Astrocyte (in vitro differentiated cells and primary cell): ENCODE measurements at regions not wholly inside any gene's neighbourhood (a gene's known extent, or its start where the extent isn't known, plus 50 kb on each side); places are given as distances from the start of the nearest gene placed in this dataset.

Experiments used
- DNase-seq: peaks from one replicate; pipeline ENCODE4 v3.0.0-alpha.2; 2010; ENCODE audit warnings: low read depth
- FAIRE-seq: peaks from 2 replicates; lab custom pipeline; 2011; peaks lifted over from hg19 to GRCh38; lab: Jason Lieb, UNC
- H2AFZ ChIP-seq: 2 replicates; pipeline ENCODE4 v1.6.0; 2012; ENCODE audit warnings: low read depth, low read length, inconsistent platforms
- H3K27ac ChIP-seq: 2 replicates; pipeline ENCODE4 v1.5.1; 2011; ENCODE audit warnings: low read depth, low read length, inconsistent platforms
- H3K27me3 ChIP-seq: 2 replicates; pipeline ENCODE4 v1.6.0; 2011; ENCODE audit warnings: low read length, inconsistent platforms; ENCODE audit not compliant: insufficient read depth
- H3K36me3 ChIP-seq: 2 replicates; pipeline ENCODE4 v1.5.1; 2011; ENCODE audit warnings: low read length, inconsistent platforms; ENCODE audit not compliant: insufficient read depth
- H3K4me1 ChIP-seq: 2 replicates; pipeline ENCODE4 v1.5.1; 2011; ENCODE audit warnings: low read length, inconsistent platforms; ENCODE audit not compliant: insufficient read depth
- H3K4me2 ChIP-seq: 2 replicates; pipeline ENCODE4 v1.6.0; 2012; ENCODE audit warnings: low read length, inconsistent platforms
- H3K4me3 ChIP-seq: 2 replicates; pipeline ENCODE4 v1.5.1; 2011; ENCODE audit warnings: low read depth, mild to moderate bottlenecking, low read length, inconsistent platforms; ENCODE audit not compliant: insufficient read depth
- H3K79me2 ChIP-seq: 2 replicates; pipeline ENCODE4 v1.6.0; 2012; ENCODE audit warnings: mild to moderate bottlenecking, low read length, inconsistent platforms; ENCODE audit not compliant: insufficient read depth
- H3K9ac ChIP-seq: 2 replicates; pipeline ENCODE4 v1.6.0; 2012; ENCODE audit warnings: mild to moderate bottlenecking, low read length, inconsistent platforms
- H3K9me3 ChIP-seq: 2 replicates; pipeline ENCODE4 v1.5.1; 2012; ENCODE audit warnings: low read depth, mild to moderate bottlenecking, low read length, inconsistent platforms; ENCODE audit not compliant: insufficient read depth
- H4K20me1 ChIP-seq: 2 replicates; pipeline ENCODE4 v1.6.0; 2012; ENCODE audit warnings: low read length, inconsistent platforms; ENCODE audit not compliant: insufficient read depth
- H3K27ac Mint-ChIP-seq: one replicate; pipeline ENCODE4 v1.8.0; 2021; ENCODE audit warnings: mild to moderate bottlenecking, mixed read lengths; ENCODE audit not compliant: unreplicated experiment
- H3K27me3 Mint-ChIP-seq: one replicate; pipeline ENCODE4 v1.8.0; 2021; ENCODE audit warnings: low read depth, mixed read lengths; ENCODE audit not compliant: unreplicated experiment
- H3K36me3 Mint-ChIP-seq: one replicate; pipeline ENCODE4 v1.8.0; 2021; ENCODE audit warnings: low read depth, mixed read lengths; ENCODE audit not compliant: unreplicated experiment
- H3K4me1 Mint-ChIP-seq: one replicate; pipeline ENCODE4 v1.8.0; 2021; ENCODE audit warnings: low read depth, mixed read lengths; ENCODE audit not compliant: unreplicated experiment
- H3K4me3 Mint-ChIP-seq: one replicate; pipeline ENCODE4 v1.8.0; 2021; ENCODE audit warnings: mild to moderate bottlenecking, moderate library complexity, mixed read lengths; ENCODE audit not compliant: unreplicated experiment
- H3K9me3 Mint-ChIP-seq: one replicate; pipeline ENCODE4 v1.8.0; 2021; ENCODE audit warnings: mild to moderate bottlenecking, mixed read lengths; ENCODE audit not compliant: unreplicated experiment
- CTCF ChIP-seq: IDR thresholded peaks from 2 replicates; pipeline ENCODE4 v1.5.1; 2011; ENCODE audit warnings: low read depth, mild to moderate bottlenecking, inconsistent platforms, low read length, moderate library complexity; ENCODE audit not compliant: insufficient read depth
- EZH2 ChIP-seq: IDR thresholded peaks from 2 replicates; pipeline ENCODE4 v1.6.1; 2012; ENCODE audit warnings: mild to moderate bottlenecking, low read length, inconsistent platforms; ENCODE audit not compliant: insufficient read depth

GRCh38 chr2:238644095-238645081 lies 203.5 kb upstream of the TWIST2 start:
- Histone ChIP-seq H3K4me1 (peaks cover 9% of the 10 kb centered on the region), H3K27ac (peak overlapping the region; percentile 39), H2AFZ (peak overlapping the region; percentile 1), H3K4me3 (no peak overlapping the region), H3K79me2 (no peaks in the 10 kb centered on the region), H4K20me1 (no peaks in the 10 kb centered on the region), H3K4me2 (peak overlapping the region; percentile 51), H3K27me3 (no peaks in the 10 kb centered on the region), H3K9ac (peak overlapping the region; percentile 6), H3K36me3 (no peaks in the 10 kb centered on the region), H3K9me3 (no peaks in the 10 kb centered on the region)
- FAIRE-seq (peak; percentile 52), DNase-seq (peak; percentile 82)
- TF ChIP-seq CTCF (no peak), EZH2 (no peak)
- Mint-ChIP-seq H3K4me3 (no peak overlapping the region), H3K4me1 (peaks cover 11% of the 10 kb centered on the region), H3K36me3 (no peaks in the 10 kb centered on the region), H3K27ac (peak overlapping the region; percentile 18), H3K27me3 (no peaks in the 10 kb centered on the region), H3K9me3 (no peaks in the 10 kb centered on the region)

- no peak overlapping the region for H3K27ac Mint-ChIP-seq
- no peaks in the 10 kb centered on the region for H3K27me3 Mint-ChIP-seq
- Histone ChIP-seq H3K27ac (peak overlapping the region; percentile 27), H3K27me3 (no peaks in the 10 kb centered on the region), H3K9me3 (no peaks in the 10 kb centered on the region), H2AFZ (no peak overlapping the region), H3K79me2 (no peaks in the 10 kb centered on the region), H3K4me1 (peaks cover 9% of the 10 kb centered on the region), H3K36me3 (no peaks in the 10 kb centered on the region), H4K20me1 (no peaks in the 10 kb centered on the region), H3K4me3 (no peak overlapping the region), H3K9ac (no peak overlapping the region), H3K4me2 (peak overlapping the region; percentile 51)
- no peaks in the 10 kb centered on the region for H3K36me3 Mint-ChIP-seq
- DNase-seq (no peak), FAIRE-seq (no peak)
- TF ChIP-seq EZH2: no peak
- no peak for TF ChIP-seq CTCF
- no peaks in the 10 kb centered on the region for H3K9me3 Mint-ChIP-seq
- H3K4me3 Mint-ChIP-seq: no peak overlapping the region
- peaks cover 11% of the 10 kb centered on the region for H3K4me1 Mint-ChIP-seq
These were observed 202.8 kb upstream of the TWIST2 start for GRCh38 chr2:238645095-238645494.

- no peak overlapping the region for H3K4me2 ChIP-seq
- H3K9me3 ChIP-seq: no peaks in the 10 kb centered on the region
- H4K20me1 ChIP-seq: no peaks in the 10 kb centered on the region
- H3K36me3 Mint-ChIP-seq: no peaks in the 10 kb centered on the region
- no peak overlapping the region for H3K4me3 Mint-ChIP-seq
- H3K9ac ChIP-seq: no peak overlapping the region
- H3K36me3 ChIP-seq: no peaks in the 10 kb centered on the region
- H3K4me3 ChIP-seq: no peak overlapping the region
- H3K27me3 ChIP-seq: no peaks in the 10 kb centered on the region
- FAIRE-seq (no peak), DNase-seq (no peak)
- no peak overlapping the region for H3K27ac Mint-ChIP-seq
- H2AFZ ChIP-seq: no peak overlapping the region
- peaks cover 9% of the 10 kb centered on the region for H3K4me1 ChIP-seq
- H3K9me3 Mint-ChIP-seq: no peaks in the 10 kb centered on the region
- H3K79me2 ChIP-seq: no peaks in the 10 kb centered on the region
- H3K27ac ChIP-seq: no peak overlapping the region
- peaks cover 3% of the 10 kb centered on the region for H3K27me3 Mint-ChIP-seq
- TF ChIP-seq CTCF: no peak
- TF ChIP-seq EZH2: no peak
- H3K4me1 Mint-ChIP-seq: peaks cover 11% of the 10 kb centered on the region
These were observed 202.2 kb upstream of the TWIST2 start for GRCh38 chr2:238645716-238646115.
